AG09319 (cell line): ENCODE measurements at regions not wholly inside any gene's neighbourhood (a gene's known extent, or its start where the extent isn't known, plus 50 kb on each side); places are given as distances from the start of the nearest gene placed in this dataset.

Experiments
- DNase-seq: peaks from one replicate; pipeline ENCODE4 v3.0.0-alpha.2; 2010; ENCODE audit warnings: low read depth; ENCODE audit errors: extremely low read depth
- CTCF ChIP-seq: IDR thresholded peaks from 2 replicates; pipeline ENCODE4 v1.5.1; 2011; ENCODE audit warnings: low read depth, mild to moderate bottlenecking, inconsistent platforms, low read length, moderate library complexity

- DNase-seq, result no peak
- TF ChIP-seq CTCF, result no peak
These were observed 115.9 kb downstream of the OMA1 start for GRCh38 chr1:58430421-58431275.

- DNase-seq, result no peak
- no peak for TF ChIP-seq CTCF
These were observed 119.6 kb downstream of the OMA1 start for GRCh38 chr1:58426918-58427317.

- no peak for DNase-seq
- no peak for TF ChIP-seq CTCF
These were observed 124.1 kb downstream of the OMA1 start for GRCh38 chr1:58422436-58422835.

GRCh38 chr1:58418283-58419228 lies 128.0 kb downstream of the OMA1 start:
- TF ChIP-seq CTCF, result no peak
- no peak for DNase-seq

GRCh38 chr1:58412071-58412580 lies 134.4 kb downstream of the OMA1 start:
- DNase-seq, result no peak

GRCh38 chr1:58409890-58410289 lies 136.6 kb downstream of the OMA1 start:
- TF ChIP-seq CTCF, result no peak
- DNase-seq, result no peak

More at GRCh38 chr1:58412071-58412580, 134.4 kb downstream of the OMA1 start:
- no peak for TF ChIP-seq CTCF
